Spinal cord (tissue), 9 donors: ENCODE measurements at regions not wholly inside any gene's neighbourhood (a gene's known extent, or its start where the extent isn't known, plus 50 kb on each side); places are given as distances from the start of the nearest gene placed in this dataset.

Experiments
- DNase-seq, 6 donors: peaks; one replicate each; pipeline versions ENCODE4 v3.0.0 to v3.0.0-alpha.2; 2013 to 2015; ENCODE audit warnings: low spot score in 6 of 6, low read depth in 4 of 6
- H3K27ac ChIP-seq: one replicate; pipeline ENCODE4 v1.5.1; 2013; ENCODE audit warnings: low read depth, low read length, control low read depth
- H3K27me3 ChIP-seq: one replicate; pipeline ENCODE4 v1.6.1; 2013; ENCODE audit warnings: low read length; ENCODE audit not compliant: control insufficient read depth, insufficient read depth
- H3K36me3 ChIP-seq: one replicate; pipeline ENCODE4 v1.6.1; 2013; ENCODE audit warnings: low read length; ENCODE audit not compliant: control insufficient read depth, insufficient read depth
- H3K4me1 ChIP-seq: one replicate; pipeline ENCODE4 v1.6.1; 2013; ENCODE audit warnings: low read length; ENCODE audit not compliant: control insufficient read depth, insufficient read depth
- H3K4me3 ChIP-seq: one replicate; pipeline ENCODE4 v1.5.1; 2013; ENCODE audit warnings: low read depth, low read length, control low read depth
- H3K9me3 ChIP-seq: one replicate; pipeline ENCODE4 v1.6.1; 2013; ENCODE audit warnings: low read length; ENCODE audit not compliant: control insufficient read depth, insufficient read depth
- WGBS: methylation state at CpG from one replicate; pipeline ENCODE4 v1.1.5; 2013; ENCODE audit warnings: missing lambda C conversion rate; ENCODE audit not compliant: insufficient coverage; 5-methylcytosine and 5-hydroxymethylcytosine counted together
- donor health status: healthy.

DNA sequence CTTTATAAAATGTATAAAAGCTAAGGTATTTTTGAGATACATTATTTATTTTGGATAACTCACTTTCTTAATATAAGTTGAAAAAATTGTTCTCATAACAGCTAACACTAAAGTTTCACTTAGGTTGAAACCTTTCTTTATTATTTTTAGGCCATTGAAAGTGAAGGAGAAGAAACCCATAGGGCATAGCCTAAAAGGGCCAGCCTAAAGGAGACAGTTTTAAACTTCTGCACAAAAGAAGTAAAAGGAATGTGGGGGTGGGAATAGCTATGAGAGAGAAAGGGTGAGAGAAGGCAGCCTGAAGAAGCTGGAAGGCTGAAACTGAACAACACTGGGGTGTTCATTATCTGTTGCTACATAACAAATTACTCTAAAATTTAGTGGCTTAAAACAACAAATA, 57.6 kb upstream of the RAPGEF2 start:
- Histone ChIP-seq H3K4me3 (no peak overlapping the region), H3K27ac (no peak overlapping the region), H3K27me3 (no peaks in the 10 kb centered on the region), H3K9me3 (no peaks in the 10 kb centered on the region), H3K36me3 (no peaks in the 10 kb centered on the region), H3K4me1 (peaks cover 5% of the 10 kb centered on the region)
- no peak for DNase-seq

DNA sequence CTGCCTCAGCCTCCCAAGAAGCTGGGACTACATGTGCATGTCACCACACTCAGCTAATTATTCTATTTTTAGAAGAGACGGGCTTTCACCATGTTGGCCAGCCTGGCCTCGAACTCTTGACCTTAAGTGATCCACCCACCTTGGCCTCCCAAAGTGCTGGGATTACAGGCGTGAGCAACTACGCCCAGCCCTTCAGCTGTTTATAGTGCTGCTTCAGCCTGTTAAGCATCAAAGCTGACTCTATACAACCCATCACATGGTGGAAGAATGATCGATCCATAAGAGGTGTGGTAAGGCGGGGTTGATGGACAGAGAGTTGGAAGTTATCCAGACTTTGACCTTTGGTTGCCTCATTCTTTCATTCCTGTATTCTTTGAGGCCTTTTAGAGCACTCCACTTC, 56.2 kb upstream of the RAPGEF2 start:
- Histone ChIP-seq H3K9me3 (no peaks in the 10 kb centered on the region), H3K36me3 (no peaks in the 10 kb centered on the region), H3K27me3 (no peaks in the 10 kb centered on the region), H3K4me1 (peaks cover 5% of the 10 kb centered on the region), H3K27ac (no peak overlapping the region), H3K4me3 (no peak overlapping the region)
- no peak for DNase-seq
- WGBS = 89% methylated on average over 2 of the region's 6 CpGs

DNA sequence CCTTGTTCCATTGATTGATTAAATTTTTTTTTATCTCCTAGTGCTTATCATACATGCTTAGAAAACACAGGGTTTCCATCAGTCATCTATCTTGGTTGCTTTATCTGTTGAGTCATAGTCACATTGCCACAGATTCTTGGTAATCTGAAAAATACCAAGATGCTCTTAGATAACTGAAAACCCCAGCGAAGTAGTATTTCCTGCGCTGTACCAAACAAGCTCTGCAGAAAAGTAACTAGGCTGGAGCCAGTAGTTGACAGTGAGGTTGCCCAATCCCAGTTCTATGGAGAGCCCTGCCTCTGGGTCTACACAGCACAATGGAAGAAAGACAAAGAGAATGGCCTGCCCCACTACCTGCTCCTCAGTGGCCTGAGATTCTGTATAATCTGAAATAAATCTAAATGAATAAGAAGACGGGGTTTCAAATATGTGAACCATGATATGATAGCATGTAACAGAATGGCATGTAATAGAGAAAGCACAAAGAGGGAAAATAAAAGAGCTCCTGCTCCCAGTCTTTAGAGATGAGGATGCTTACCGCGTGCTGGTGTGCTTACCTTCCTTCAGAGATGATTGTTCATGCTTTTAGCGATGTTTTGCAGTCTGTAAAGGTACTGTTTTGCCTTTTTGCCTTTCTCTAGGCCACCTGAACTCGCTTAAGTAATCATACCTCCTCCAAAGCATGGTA, 55.3 kb upstream of the RAPGEF2 start:
- H3K36me3 ChIP-seq = no peaks in the 10 kb centered on the region
- H3K27me3 ChIP-seq = no peaks in the 10 kb centered on the region
- DNase-seq = no peak
- H3K9me3 ChIP-seq = no peaks in the 10 kb centered on the region
- peaks cover 5% of the 10 kb centered on the region for H3K4me1 ChIP-seq
- WGBS = 80% methylated on average over 5 of the region's 7 CpGs
- H3K4me3 ChIP-seq = peak overlapping the region; percentile 38
- H3K27ac ChIP-seq = peak overlapping the region; percentile 64

DNA sequence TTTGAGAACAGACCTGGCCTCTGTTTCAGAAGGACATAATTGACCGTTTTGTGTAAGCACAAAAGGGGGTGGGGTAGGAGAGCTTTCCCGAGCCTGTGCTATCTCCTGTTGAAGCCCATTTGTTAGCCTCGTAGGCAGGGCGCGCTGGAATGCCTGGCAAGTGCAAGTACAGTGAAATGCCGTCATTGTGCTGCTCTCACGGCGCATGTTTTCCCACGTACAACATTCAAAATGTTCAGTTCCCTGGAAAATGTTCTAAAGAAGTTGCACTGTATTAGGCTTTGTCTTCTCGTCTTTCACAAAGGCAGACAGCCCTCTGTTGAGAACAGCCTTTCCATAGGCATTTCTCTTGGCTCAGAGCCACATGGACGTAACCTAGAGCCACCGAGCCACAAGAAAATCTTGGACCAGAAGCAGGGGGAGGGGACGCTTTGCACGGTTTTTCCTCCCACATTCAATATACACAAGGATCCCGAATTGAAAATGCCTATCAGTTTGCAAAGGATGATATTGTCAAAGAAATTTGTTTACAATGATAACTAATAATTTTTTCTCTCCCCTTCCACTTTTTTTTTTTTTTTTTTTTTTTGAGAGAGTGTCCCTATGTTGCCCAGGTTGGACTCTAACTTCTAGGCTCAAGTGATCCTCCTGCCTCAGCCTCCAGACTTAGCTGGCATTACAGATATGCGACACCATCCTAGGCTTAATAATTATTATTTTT, 54.6 kb upstream of the RAPGEF2 start:
- Histone ChIP-seq H3K27me3 (no peaks in the 10 kb centered on the region), H3K4me3 (peak overlapping the region; percentile 38), H3K36me3 (no peaks in the 10 kb centered on the region), H3K4me1 (peaks cover 5% of the 10 kb centered on the region), H3K9me3 (no peaks in the 10 kb centered on the region), H3K27ac (peak overlapping the region; percentile 64)
- 15% methylated on average over 5 of the region's 16 CpGs for WGBS
- DNase-seq = peak in 4 of 6 donors; percentile 49 to 92 (median 74)

DNA sequence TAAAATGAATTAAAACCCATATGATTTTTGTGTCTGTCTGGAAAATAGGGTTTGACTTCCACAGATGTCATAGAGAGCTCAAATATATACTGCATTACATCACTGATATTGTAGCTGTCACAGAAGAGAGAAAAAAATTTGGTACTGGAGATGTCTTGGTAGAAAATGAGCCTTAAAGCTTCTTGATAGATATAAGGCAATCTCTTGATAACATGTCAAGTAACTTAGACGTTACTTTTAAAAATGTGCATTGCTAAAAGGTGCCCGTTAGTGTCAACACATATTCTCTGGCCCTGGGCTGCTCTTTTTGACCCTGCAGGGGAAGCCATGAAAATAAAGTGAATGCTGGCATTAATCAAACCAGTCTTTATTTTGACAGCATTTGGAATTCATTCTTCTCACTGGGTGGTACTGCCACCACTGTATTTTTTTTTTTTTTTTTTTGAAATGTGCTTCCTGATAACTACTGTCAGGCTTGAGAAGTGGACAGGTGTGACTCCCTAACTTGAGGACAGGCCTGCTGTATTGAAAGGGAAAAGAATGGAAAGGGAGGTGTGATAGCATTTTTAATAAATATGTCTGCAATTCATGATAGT, 53.0 kb upstream of the RAPGEF2 start:
- H3K4me3 ChIP-seq = no peak overlapping the region
- H3K36me3 ChIP-seq = no peaks in the 10 kb centered on the region
- DNase-seq = no peak
- no peaks in the 10 kb centered on the region for H3K27me3 ChIP-seq
- no CpG with 5 or more reads among the region's 2 CpGs for WGBS
- H3K4me1 ChIP-seq = peaks cover 5% of the 10 kb centered on the region
- H3K9me3 ChIP-seq = no peaks in the 10 kb centered on the region
- H3K27ac ChIP-seq = no peak overlapping the region

DNA sequence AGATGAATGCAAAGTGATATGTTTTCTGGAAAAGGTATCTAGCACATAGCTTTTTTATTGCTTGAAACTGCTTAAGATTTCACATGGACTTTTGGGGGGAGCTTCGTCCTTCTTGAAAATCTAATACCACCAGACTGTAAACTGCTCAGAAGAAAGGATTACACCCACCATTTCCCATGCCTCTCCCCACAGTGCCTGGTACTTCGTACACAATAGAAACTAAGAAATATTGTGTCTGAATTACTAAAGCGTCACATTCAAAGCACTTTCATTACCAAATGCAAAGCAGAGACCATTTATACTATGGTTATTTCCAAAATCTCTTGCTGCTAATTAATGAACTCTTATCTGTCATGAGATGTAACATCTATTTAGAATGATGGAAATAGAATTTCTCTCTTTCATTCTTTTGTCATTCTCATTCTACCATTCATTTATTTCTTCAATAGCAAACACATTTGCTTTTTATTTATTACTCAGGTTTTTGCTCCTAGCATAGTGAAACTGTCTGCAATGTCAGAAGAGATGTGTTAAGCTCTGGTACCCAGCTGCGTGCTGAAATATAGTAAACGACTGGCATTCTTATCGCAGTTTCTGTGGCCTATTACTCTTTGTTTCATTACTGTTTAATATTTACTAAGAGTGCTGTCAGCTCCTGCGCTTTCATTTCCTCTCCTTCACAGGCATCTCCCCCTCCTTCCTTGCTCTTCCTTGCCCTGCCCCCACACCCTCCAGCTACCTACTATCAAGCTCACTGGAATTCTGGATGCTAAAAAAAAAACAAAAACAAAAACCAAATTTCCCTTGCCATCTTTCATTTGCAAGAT, 51.4 kb upstream of the RAPGEF2 start:
- no peak overlapping the region for H3K27ac ChIP-seq
- H3K4me3 ChIP-seq = no peak overlapping the region
- DNase-seq = peak in 1 of 6 donors; percentile 84
- H3K4me1 ChIP-seq = peaks cover 5% of the 10 kb centered on the region
- H3K27me3 ChIP-seq = no peaks in the 10 kb centered on the region
- no peaks in the 10 kb centered on the region for H3K36me3 ChIP-seq
- WGBS = 60% methylated on average over 1 of the region's 7 CpGs
- no peaks in the 10 kb centered on the region for H3K9me3 ChIP-seq

DNA sequence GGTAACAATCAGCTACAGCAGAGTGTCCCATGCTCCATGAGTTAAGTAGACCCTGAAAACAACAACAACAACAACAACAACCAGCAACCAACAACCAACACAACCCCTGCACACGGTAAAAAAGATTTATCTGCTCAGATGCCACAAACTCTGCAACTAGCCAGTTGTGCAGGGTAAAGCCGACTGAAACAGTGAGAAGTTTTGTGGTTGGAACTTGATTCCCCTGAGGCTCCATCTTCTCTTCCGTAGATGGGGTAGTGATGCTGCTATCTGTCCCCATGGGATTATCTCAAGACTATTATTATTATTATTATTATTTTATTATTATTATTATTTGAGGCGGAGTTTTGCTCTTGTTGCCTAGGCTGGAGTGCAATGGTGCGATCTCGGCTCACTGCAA, 50.6 kb upstream of the RAPGEF2 start:
- Histone ChIP-seq H3K9me3 (no peaks in the 10 kb centered on the region), H3K4me1 (peaks cover 5% of the 10 kb centered on the region), H3K36me3 (no peaks in the 10 kb centered on the region), H3K27me3 (no peaks in the 10 kb centered on the region), H3K4me3 (no peak overlapping the region), H3K27ac (no peak overlapping the region)
- WGBS = no CpG with 5 or more reads among the region's 6 CpGs
- DNase-seq = no peak
